GM18907 (cell line): ENCODE measurements at regions not wholly inside any gene's neighbourhood (a gene's known extent, or its start where the extent isn't known, plus 50 kb on each side); places are given as distances from the start of the nearest gene placed in this dataset.
"Not testable (repeated sequence)": the region's sequence is repeated elsewhere in the genome, so short reads cannot be mapped to it uniquely, and the experiment has no call there.

Experiments
- ATAC-seq: cut with Tn5 transposase; IDR thresholded peaks from one replicate; pipeline ENCODE4 v1.9.1; 2021; ENCODE audit warnings: mild to moderate bottlenecking, moderate library complexity; ENCODE audit not compliant: unreplicated experiment

GRCh38 chr10:59033622-59034021, 142.8 kb upstream of the PHYHIPL start:
- no peak for ATAC-seq

- peak; percentile 99 for ATAC-seq
Measured at GRCh38 chr10:59036311-59037017, 140.0 kb upstream of the PHYHIPL start.

GRCh38 chr10:59037018-59037389, 139.4 kb upstream of the PHYHIPL start:
- ATAC-seq = no peak

- no peak for ATAC-seq
Measured at GRCh38 chr10:59037506-59037905, 138.9 kb upstream of the PHYHIPL start.

GRCh38 chr10:59043358-59043757, 133.1 kb upstream of the PHYHIPL start:
- not testable (repeated sequence) for ATAC-seq

- no peak for ATAC-seq
Measured at GRCh38 chr10:59047180-59047579, 129.3 kb upstream of the PHYHIPL start.

- ATAC-seq = peak; percentile 96
Measured at GRCh38 chr10:59047957-59048618, 128.4 kb upstream of the PHYHIPL start.

- ATAC-seq = not testable (repeated sequence)
Measured at GRCh38 chr10:59053502-59053901, 122.9 kb upstream of the PHYHIPL start.

GRCh38 chr10:59055045-59055444, 121.4 kb upstream of the PHYHIPL start:
- ATAC-seq = no peak

- ATAC-seq = no peak
Measured at GRCh38 chr10:59057345-59057744, 119.1 kb upstream of the PHYHIPL start.

- ATAC-seq = peak; percentile 72
Measured at GRCh38 chr10:59060852-59061251, 115.6 kb upstream of the PHYHIPL start.

GRCh38 chr10:59063491-59063890, 113.0 kb upstream of the PHYHIPL start:
- no peak for ATAC-seq

GRCh38 chr10:59064080-59064692, 112.3 kb upstream of the PHYHIPL start:
- ATAC-seq = no peak

- no peak for ATAC-seq
Measured at GRCh38 chr10:59064759-59065539, 111.5 kb upstream of the PHYHIPL start.

GRCh38 chr10:59068581-59069191, 107.8 kb upstream of the PHYHIPL start:
- no peak for ATAC-seq

GRCh38 chr10:59072038-59072437, 104.4 kb upstream of the PHYHIPL start:
- no peak for ATAC-seq

- ATAC-seq = no peak
Measured at GRCh38 chr10:59073456-59074053, 102.9 kb upstream of the PHYHIPL start.

- ATAC-seq = no peak
Measured at GRCh38 chr10:59075576-59075975, 100.9 kb upstream of the PHYHIPL start.

- ATAC-seq = no peak
Measured at GRCh38 chr10:59077855-59078254, 98.6 kb upstream of the PHYHIPL start.

- ATAC-seq = no peak
Measured at GRCh38 chr10:59078978-59079377, 97.5 kb upstream of the PHYHIPL start.
